Coronary artery (tissue), 2 donors: ENCODE measurements at regions not wholly inside any gene's neighbourhood (a gene's known extent, or its start where the extent isn't known, plus 50 kb on each side); places are given as distances from the start of the nearest gene placed in this dataset.

Source experiments
- DNase-seq: peaks from one replicate; pipeline ENCODE4 v3.0.0-alpha.2; 2017; ENCODE audit warnings: low spot score
- H3K27ac ChIP-seq, 2 donors: fragments of 200-600 bp; sonication (generic); one replicate each; pipeline ENCODE4 v1.5.1; 2016 to 2019
- H3K4me3 ChIP-seq: fragments of 200-600 bp; sonication (generic); 2 replicates; pipeline ENCODE4 v1.5.1; 2016; ENCODE audit warnings: mild to moderate bottlenecking, moderate library complexity
- CTCF ChIP-seq: fragments of 200-600 bp; sonication (generic); IDR thresholded peaks from one replicate; pipeline ENCODE4 v1.5.1; 2019; ENCODE audit warnings: antibody characterized with exemption

GRCh38 chr10:33612551-33612950 is 278.1 kb upstream of the NRP1 start:
- Histone ChIP-seq H3K27ac (peak overlapping the region in 1 of 2 donors; percentile 59), H3K4me3 (no peak overlapping the region)
- DNase-seq, result no peak
- TF ChIP-seq CTCF, result no peak

GRCh38 chr10:33612116-33612515 is 277.6 kb upstream of the NRP1 start:
- DNase-seq, result no peak
- Histone ChIP-seq H3K4me3 (no peak overlapping the region), H3K27ac (peak overlapping the region in 1 of 2 donors; percentile 59)
- TF ChIP-seq CTCF, result no peak

GRCh38 chr10:33611423-33611822 is 277.0 kb upstream of the NRP1 start:
- H3K4me3 ChIP-seq, result no peak overlapping the region
- no peak for DNase-seq
- no peak overlapping the region for H3K27ac ChIP-seq
- no peak for TF ChIP-seq CTCF

- Histone ChIP-seq H3K27ac (no peak overlapping the region), H3K4me3 (no peak overlapping the region)
- TF ChIP-seq CTCF, result no peak
- no peak for DNase-seq
Observed at GRCh38 chr10:33609546-33609945, 275.1 kb upstream of the NRP1 start.

GRCh38 chr10:33602278-33602677 is 267.8 kb upstream of the NRP1 start:
- H3K4me3 ChIP-seq, result no peak overlapping the region
- TF ChIP-seq CTCF, result no peak
- H3K27ac ChIP-seq, result no peak overlapping the region
- DNase-seq, result no peak

- Histone ChIP-seq H3K4me3 (no peak overlapping the region), H3K27ac (no peak overlapping the region)
- TF ChIP-seq CTCF, result no peak
- no peak for DNase-seq
Observed at GRCh38 chr10:33600381-33600780, 265.9 kb upstream of the NRP1 start.

DNA sequence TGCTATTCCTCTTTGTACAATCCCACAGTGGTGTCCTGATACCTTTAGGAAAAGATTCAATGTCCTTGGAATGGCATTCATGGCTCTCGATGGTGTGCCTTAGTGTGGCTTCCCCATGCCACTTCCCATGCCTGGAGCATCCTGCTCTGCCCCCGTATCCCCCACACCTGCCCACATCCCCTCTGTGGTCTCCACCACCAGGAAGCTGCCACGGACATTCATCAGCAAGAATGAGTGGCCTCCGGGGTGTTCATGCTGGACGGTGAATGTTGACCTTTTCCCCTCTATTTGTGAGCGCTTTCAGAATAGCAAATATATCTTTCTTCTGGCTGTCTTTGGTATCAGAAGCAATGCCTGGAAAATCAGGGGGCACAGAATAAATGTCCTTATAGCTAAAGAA is 262.0 kb upstream of the NRP1 start:
- no peak for TF ChIP-seq CTCF
- DNase-seq, result no peak
- Histone ChIP-seq H3K4me3 (no peak overlapping the region), H3K27ac (no peak overlapping the region)
